HG03095 (cell line): ENCODE measurements at regions not wholly inside any gene's neighbourhood (a gene's known extent, or its start where the extent isn't known, plus 50 kb on each side); places are given as distances from the start of the nearest gene placed in this dataset.
"Not testable (repeated sequence)": the region's sequence is repeated elsewhere in the genome, so short reads cannot be mapped to it uniquely, and the experiment has no call there.

Source experiments
- ATAC-seq: cut with Tn5 transposase; IDR thresholded peaks from one replicate; pipeline ENCODE4 v1.9.1; 2021; ENCODE audit warnings: moderate library complexity; ENCODE audit not compliant: unreplicated experiment

GRCh38 chr5:161042443-161042842 lies 190.4 kb upstream of the ATP10B start:
- ATAC-seq = no peak

GRCh38 chr5:161040818-161041217 lies 188.8 kb upstream of the ATP10B start:
- ATAC-seq = no peak

GRCh38 chr5:161036296-161036695 lies 184.3 kb upstream of the ATP10B start:
- no peak for ATAC-seq

- no peak for ATAC-seq
These were observed 182.4 kb upstream of the ATP10B start for GRCh38 chr5:161034451-161034850.

GRCh38 chr5:161030229-161030628 lies 178.2 kb upstream of the ATP10B start:
- no peak for ATAC-seq

GRCh38 chr5:161027763-161028162 lies 175.8 kb upstream of the ATP10B start:
- no peak for ATAC-seq

- ATAC-seq = no peak
These were observed 171.5 kb upstream of the ATP10B start for GRCh38 chr5:161023551-161023950.

- ATAC-seq = no peak
These were observed 170.1 kb upstream of the ATP10B start for GRCh38 chr5:161022151-161022550.

- ATAC-seq = no peak
These were observed 157.8 kb upstream of the ATP10B start for GRCh38 chr5:161009817-161010216.

- ATAC-seq = no peak
These were observed 157.2 kb upstream of the ATP10B start for GRCh38 chr5:161009194-161009593.

GRCh38 chr5:161007879-161008278 lies 155.9 kb upstream of the ATP10B start:
- no peak for ATAC-seq

GRCh38 chr5:161002571-161003074 lies 150.6 kb upstream of the ATP10B start:
- ATAC-seq = no peak

GRCh38 chr5:161001604-161002003 lies 149.6 kb upstream of the ATP10B start:
- ATAC-seq = no peak

- not testable (repeated sequence) for ATAC-seq
These were observed 149.1 kb upstream of the ATP10B start for GRCh38 chr5:161001142-161001541.

- no peak for ATAC-seq
These were observed 139.2 kb upstream of the ATP10B start for GRCh38 chr5:160991205-160991604.

GRCh38 chr5:160979385-160979784 lies 127.4 kb upstream of the ATP10B start:
- no peak for ATAC-seq

- no peak for ATAC-seq
These were observed 126.9 kb upstream of the ATP10B start for GRCh38 chr5:160978944-160979343.

- no peak for ATAC-seq
These were observed 124.2 kb upstream of the ATP10B start for GRCh38 chr5:160976181-160976580.

GRCh38 chr5:160970605-160971191 lies 118.7 kb upstream of the ATP10B start:
- ATAC-seq = no peak

GRCh38 chr5:160969645-160970044 lies 117.6 kb upstream of the ATP10B start:
- no peak for ATAC-seq

- no peak for ATAC-seq
These were observed 116.5 kb upstream of the ATP10B start for GRCh38 chr5:160968480-160968879.

GRCh38 chr5:160966921-160967320 lies 114.9 kb upstream of the ATP10B start:
- no peak for ATAC-seq

GRCh38 chr5:160961761-160962160 lies 109.8 kb upstream of the ATP10B start:
- no peak for ATAC-seq
